NT2/D1 (cell line): ENCODE measurements at regions not wholly inside any gene's neighbourhood (a gene's known extent, or its start where the extent isn't known, plus 50 kb on each side); places are given as distances from the start of the nearest gene placed in this dataset.

Experiments
- SUZ12 ChIP-seq: IDR thresholded peaks from 2 replicates; pipeline ENCODE4 v1.6.1; 2011; ENCODE audit not compliant: insufficient read length, insufficient read depth; ENCODE audit errors: extremely low read depth
- YY1 ChIP-seq: IDR thresholded peaks from 2 replicates; pipeline ENCODE4 v1.6.1; 2011; ENCODE audit not compliant: insufficient read length, insufficient read depth
- ZNF274 ChIP-seq: IDR thresholded peaks from 2 replicates; pipeline ENCODE4 v1.6.1; 2011; ENCODE audit warnings: mild to moderate bottlenecking, low read depth, low read length

- TF ChIP-seq ZNF274 (no peak), SUZ12 (no peak), YY1 (no peak)
These were observed 52.5 kb upstream of the SUCLG2 start for GRCh38 chr3:67706934-67707333.
